Osteocyte (in vitro differentiated cells): ENCODE measurements at regions not wholly inside any gene's neighbourhood (a gene's known extent, or its start where the extent isn't known, plus 50 kb on each side); places are given as distances from the start of the nearest gene placed in this dataset.

Experiments
- DNase-seq: peaks from one replicate; pipeline ENCODE4 v3.0.0; 2021; ENCODE audit warnings: mixed read lengths; ENCODE audit not compliant: unreplicated experiment; ENCODE audit errors: extremely low spot score
- H3K27ac Mint-ChIP-seq: one replicate; pipeline ENCODE4 v1.8.0; 2021; ENCODE audit warnings: mild to moderate bottlenecking, mixed read lengths; ENCODE audit not compliant: unreplicated experiment
- H3K27me3 Mint-ChIP-seq: one replicate; pipeline ENCODE4 v1.8.0; 2021; ENCODE audit warnings: mixed read lengths; ENCODE audit not compliant: unreplicated experiment
- H3K36me3 Mint-ChIP-seq: one replicate; pipeline ENCODE4 v1.8.0; 2021; ENCODE audit warnings: mixed read lengths; ENCODE audit not compliant: unreplicated experiment
- H3K4me1 Mint-ChIP-seq: one replicate; pipeline ENCODE4 v1.8.0; 2021; ENCODE audit warnings: mixed read lengths; ENCODE audit not compliant: unreplicated experiment
- H3K4me3 Mint-ChIP-seq: one replicate; pipeline ENCODE4 v1.8.0; 2021; ENCODE audit warnings: mild to moderate bottlenecking, moderate library complexity, mixed read lengths; ENCODE audit not compliant: unreplicated experiment
- H3K9me3 Mint-ChIP-seq: one replicate; pipeline ENCODE4 v1.8.0; 2021; ENCODE audit warnings: mixed read lengths; ENCODE audit not compliant: unreplicated experiment
- CTCF ChIP-seq: fragments of 200-600 bp; sonication (generic); IDR thresholded peaks from 2 replicates; pipeline ENCODE4 v1.5.0; 2021; ENCODE audit warnings: antibody characterized with exemption, mild to moderate bottlenecking, moderate library complexity

DNA sequence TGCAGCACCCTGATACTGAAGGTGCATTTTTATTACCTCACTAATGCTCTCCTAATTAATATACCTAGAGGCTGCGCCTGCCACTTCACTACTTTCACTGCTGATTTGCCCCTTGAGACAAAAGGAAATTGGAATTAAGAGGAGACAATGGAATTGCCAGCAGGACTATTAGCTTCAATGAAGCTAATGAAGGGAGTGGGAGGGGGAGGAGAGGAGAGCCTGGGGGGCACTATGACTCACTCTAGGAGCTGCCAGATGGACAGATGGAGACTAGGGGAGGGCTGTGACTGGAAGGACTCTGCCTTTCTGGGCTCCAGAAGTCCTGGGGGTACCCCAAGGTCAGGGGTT lies 102.8 kb upstream of the DRD2 start:
- Mint-ChIP-seq H3K36me3 (no peaks in the 10 kb centered on the region), H3K9me3 (no peaks in the 10 kb centered on the region), H3K27me3 (peaks cover 21% of the 10 kb centered on the region), H3K27ac (no peak overlapping the region), H3K4me1 (no peaks in the 10 kb centered on the region), H3K4me3 (no peak overlapping the region)
- peak; percentile 21 for DNase-seq
- no peak for TF ChIP-seq CTCF

GRCh38 chr11:113577356-113578032 lies 102.3 kb upstream of the DRD2 start:
- Mint-ChIP-seq H3K4me1 (no peaks in the 10 kb centered on the region), H3K4me3 (no peak overlapping the region)
- peak; percentile 65 for DNase-seq

GRCh38 chr11:113574586-113574985 lies 99.4 kb upstream of the DRD2 start:
- Mint-ChIP-seq H3K27ac (no peak overlapping the region), H3K27me3 (peaks cover 24% of the 10 kb centered on the region), H3K4me1 (peaks cover 1% of the 10 kb centered on the region), H3K9me3 (no peaks in the 10 kb centered on the region), H3K36me3 (no peaks in the 10 kb centered on the region), H3K4me3 (no peak overlapping the region)
- no peak for TF ChIP-seq CTCF
- DNase-seq = no peak

More at GRCh38 chr11:113577356-113578032, 102.3 kb upstream of the DRD2 start:
- H3K27me3 Mint-ChIP-seq = peaks cover 21% of the 10 kb centered on the region
- no peaks in the 10 kb centered on the region for H3K9me3 Mint-ChIP-seq
- no peak for TF ChIP-seq CTCF
- no peak overlapping the region for H3K27ac Mint-ChIP-seq
- no peaks in the 10 kb centered on the region for H3K36me3 Mint-ChIP-seq

DNA sequence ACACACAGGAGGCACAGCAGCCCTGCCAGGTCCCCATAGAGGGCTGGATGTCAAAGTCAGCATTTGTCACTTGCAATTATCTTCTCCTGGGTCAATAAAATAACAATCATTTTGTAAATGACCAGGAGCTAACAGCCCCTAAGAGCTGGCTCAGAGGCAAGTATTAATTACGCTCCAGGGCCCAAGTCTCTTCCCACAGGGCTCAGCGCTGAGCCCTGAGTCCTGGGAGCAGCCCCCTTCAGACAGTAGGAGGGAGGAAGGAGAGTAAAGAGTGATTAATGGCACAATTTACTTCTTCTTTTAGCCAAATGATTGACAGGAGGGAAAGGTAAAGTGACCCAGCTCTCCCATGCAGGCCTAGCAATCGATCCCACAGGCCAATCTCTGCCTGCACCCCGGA lies 99.0 kb upstream of the DRD2 start:
- no peak overlapping the region for H3K4me3 Mint-ChIP-seq
- peaks cover 22% of the 10 kb centered on the region for H3K27me3 Mint-ChIP-seq
- DNase-seq = no peak
- no peak overlapping the region for H3K27ac Mint-ChIP-seq
- no peaks in the 10 kb centered on the region for H3K9me3 Mint-ChIP-seq
- no peak for TF ChIP-seq CTCF
- H3K36me3 Mint-ChIP-seq = no peaks in the 10 kb centered on the region
- peaks cover 1% of the 10 kb centered on the region for H3K4me1 Mint-ChIP-seq

DNA sequence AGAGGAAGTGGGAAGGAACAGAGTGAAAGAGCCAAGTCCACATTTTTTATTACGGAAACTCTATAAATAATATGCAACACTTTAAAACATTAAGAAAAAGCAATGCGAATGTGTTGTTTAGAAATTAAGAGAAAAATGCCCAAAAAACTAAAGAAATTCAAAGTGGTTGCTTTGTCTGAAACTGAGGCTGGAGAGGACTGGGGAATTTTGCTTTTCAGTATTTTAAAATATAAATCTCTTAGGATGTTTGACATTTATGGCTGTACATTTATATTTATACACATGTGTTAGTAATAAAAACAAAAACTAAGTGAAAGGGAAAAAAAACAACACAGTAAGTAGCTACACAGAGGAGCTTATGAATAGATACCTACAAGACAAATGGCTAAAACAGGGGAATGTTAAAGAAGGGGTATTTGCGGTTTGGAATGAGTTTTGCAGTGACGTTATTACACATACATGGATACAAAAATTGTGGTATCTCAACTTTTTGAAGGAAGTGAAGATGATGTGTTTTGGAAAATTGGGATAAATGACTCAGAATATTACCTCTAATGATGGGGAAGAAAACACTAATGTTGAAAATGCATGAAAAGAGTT lies 97.0 kb upstream of the DRD2 start:
- no peak for DNase-seq
- no peak overlapping the region for H3K27ac Mint-ChIP-seq
- TF ChIP-seq CTCF = no peak
- H3K9me3 Mint-ChIP-seq = no peaks in the 10 kb centered on the region
- no peaks in the 10 kb centered on the region for H3K36me3 Mint-ChIP-seq
- peaks cover 16% of the 10 kb centered on the region for H3K27me3 Mint-ChIP-seq
- no peak overlapping the region for H3K4me3 Mint-ChIP-seq
- peaks cover 1% of the 10 kb centered on the region for H3K4me1 Mint-ChIP-seq
